Hepatocyte (in vitro differentiated cells): ENCODE measurements at regions not wholly inside any gene's neighbourhood (a gene's known extent, or its start where the extent isn't known, plus 50 kb on each side); places are given as distances from the start of the nearest gene placed in this dataset.

Experiments
- DNase-seq: peaks from one replicate; pipeline ENCODE4 v3.0.0-alpha.2; 2016; ENCODE audit warnings: low spot score
- H2AFZ ChIP-seq: fragments of 200-600 bp; sonication (generic); 2 replicates; pipeline ENCODE4 v1.6.0; 2016; ENCODE audit warnings: antibody characterized with exemption, mild to moderate bottlenecking
- H3K27ac ChIP-seq: fragments of 200-600 bp; sonication (generic); 2 replicates; pipeline ENCODE4 v1.5.1; 2016; ENCODE audit warnings: mild to moderate bottlenecking
- H3K27me3 ChIP-seq: fragments of 200-600 bp; sonication (generic); 2 replicates; pipeline ENCODE4 v1.6.1; 2016
- H3K36me3 ChIP-seq: fragments of 200-600 bp; sonication (generic); replicated peaks from 2 replicates; pipeline ENCODE4 v1.5.1; 2016; ENCODE audit warnings: low read depth; ENCODE audit not compliant: insufficient read depth
- H3K4me1 ChIP-seq: fragments of 200-600 bp; sonication (generic); 2 replicates; pipeline ENCODE4 v1.5.1; 2016; ENCODE audit warnings: mild to moderate bottlenecking, moderate library complexity; ENCODE audit not compliant: insufficient read depth
- H3K4me2 ChIP-seq: fragments of 200-600 bp; sonication (generic); 2 replicates; pipeline ENCODE4 v1.6.0; 2016
- H3K4me3 ChIP-seq: fragments of 200-600 bp; sonication (generic); 2 replicates; pipeline ENCODE4 v1.5.1; 2016; ENCODE audit warnings: mild to moderate bottlenecking
- H3K79me2 ChIP-seq: fragments of 200-600 bp; sonication (generic); 2 replicates; pipeline ENCODE4 v1.6.0; 2017; ENCODE audit warnings: mild to moderate bottlenecking
- H3K9me2 ChIP-seq: fragments of 200-600 bp; sonication (generic); replicated peaks from 2 replicates; pipeline ENCODE4 v1.6.0; 2017; ENCODE audit warnings: mild to moderate bottlenecking; ENCODE audit not compliant: insufficient read depth
- H3K9me3 ChIP-seq: fragments of 200-600 bp; sonication (generic); 2 replicates; pipeline ENCODE4 v1.5.1; 2016; ENCODE audit warnings: low read depth, mild to moderate bottlenecking
- H4K20me1 ChIP-seq: fragments of 200-600 bp; sonication (generic); 2 replicates; pipeline ENCODE4 v1.6.0; 2016; ENCODE audit warnings: mild to moderate bottlenecking; ENCODE audit not compliant: insufficient read depth, poor library complexity, severe bottlenecking
- CTCF ChIP-seq: fragments of 200-600 bp; sonication (generic); IDR thresholded peaks from 2 replicates; pipeline ENCODE4 v1.5.1; 2016; ENCODE audit warnings: antibody characterized with exemption, mild to moderate bottlenecking; ENCODE audit not compliant: poor library complexity
- EZH2 ChIP-seq: fragments of 200-600 bp; sonication (generic); IDR thresholded peaks from 2 replicates; pipeline ENCODE4 v1.6.1; 2016; ENCODE audit warnings: antibody characterized with exemption, mild to moderate bottlenecking, borderline replicate concordance
- EZH2phosphoT487 ChIP-seq: fragments of 200-600 bp; sonication (generic); IDR thresholded peaks from one replicate; pipeline ENCODE4 v1.6.1; 2018; ENCODE audit warnings: antibody characterized with exemption, mild to moderate bottlenecking, low read depth, moderate library complexity; ENCODE audit not compliant: unreplicated experiment, severe bottlenecking
- WGBS: methylation state at CpG from one replicate; pipeline ENCODE4 v1.1.6; 2016; ENCODE audit warnings: low lambda C conversion rate; ENCODE audit errors: missing lambda C conversion rate; 5-methylcytosine and 5-hydroxymethylcytosine counted together

GRCh38 chr21:18661842-18662241 lies 258.3 kb upstream of the TMPRSS15 start:
- Histone ChIP-seq H3K9me3 (no peaks in the 10 kb centered on the region), H3K79me2 (no peaks in the 10 kb centered on the region), H3K4me1 (no peaks in the 10 kb centered on the region), H3K4me2 (no peak overlapping the region), H3K4me3 (no peak overlapping the region), H3K36me3 (no peaks in the 10 kb centered on the region), H2AFZ (no peak overlapping the region), H3K9me2 (no peaks in the 10 kb centered on the region), H3K27me3 (no peaks in the 10 kb centered on the region), H4K20me1 (no peaks in the 10 kb centered on the region), H3K27ac (peak overlapping the region; percentile 47)
- WGBS: 47% methylated on average over 3 of the region's 3 CpGs
- TF ChIP-seq EZH2phosphoT487 (no peak), CTCF (no peak), EZH2 (no peak)
- DNase-seq: peak; percentile 6

GRCh38 chr21:18663663-18664062 lies 260.1 kb upstream of the TMPRSS15 start:
- H4K20me1 ChIP-seq: no peaks in the 10 kb centered on the region
- H3K27ac ChIP-seq: no peak overlapping the region
- no peaks in the 10 kb centered on the region for H3K4me1 ChIP-seq
- TF ChIP-seq EZH2 (no peak), CTCF (no peak), EZH2phosphoT487 (no peak)
- DNase-seq: no peak
- H3K9me3 ChIP-seq: no peaks in the 10 kb centered on the region
- H3K36me3 ChIP-seq: no peaks in the 10 kb centered on the region
- no peak overlapping the region for H2AFZ ChIP-seq
- H3K4me3 ChIP-seq: no peak overlapping the region
- no peak overlapping the region for H3K4me2 ChIP-seq
- 78% methylated on average over 3 of the region's 3 CpGs for WGBS
- no peaks in the 10 kb centered on the region for H3K9me2 ChIP-seq
- H3K27me3 ChIP-seq: no peaks in the 10 kb centered on the region
- H3K79me2 ChIP-seq: no peaks in the 10 kb centered on the region

- H3K4me1 ChIP-seq: no peaks in the 10 kb centered on the region
- no peaks in the 10 kb centered on the region for H3K9me2 ChIP-seq
- H3K27me3 ChIP-seq: no peaks in the 10 kb centered on the region
- no peaks in the 10 kb centered on the region for H3K9me3 ChIP-seq
- H2AFZ ChIP-seq: no peak overlapping the region
- DNase-seq: no peak
- H3K4me3 ChIP-seq: no peak overlapping the region
- no peaks in the 10 kb centered on the region for H3K36me3 ChIP-seq
- TF ChIP-seq EZH2phosphoT487 (no peak), EZH2 (no peak), CTCF (no peak)
- H3K27ac ChIP-seq: no peak overlapping the region
- H4K20me1 ChIP-seq: no peaks in the 10 kb centered on the region
- no peak overlapping the region for H3K4me2 ChIP-seq
- H3K79me2 ChIP-seq: no peaks in the 10 kb centered on the region
- 77% methylated on average over 1 of the region's 1 CpG for WGBS
Observed at GRCh38 chr21:18666725-18667124, 263.1 kb upstream of the TMPRSS15 start.

- Histone ChIP-seq H3K36me3 (no peaks in the 10 kb centered on the region), H2AFZ (no peak overlapping the region), H3K79me2 (no peaks in the 10 kb centered on the region), H3K4me1 (no peaks in the 10 kb centered on the region), H3K27me3 (no peaks in the 10 kb centered on the region), H3K4me2 (no peak overlapping the region), H3K9me2 (no peaks in the 10 kb centered on the region), H3K4me3 (no peak overlapping the region), H3K27ac (no peak overlapping the region), H3K9me3 (no peaks in the 10 kb centered on the region), H4K20me1 (no peaks in the 10 kb centered on the region)
- 79% methylated on average over 1 of the region's 1 CpG for WGBS
- TF ChIP-seq EZH2phosphoT487: no peak
- TF ChIP-seq EZH2: no peak
- no peak for TF ChIP-seq CTCF
- no peak for DNase-seq
Observed at GRCh38 chr21:18673789-18674188, 270.2 kb upstream of the TMPRSS15 start.
